H1 (cell line): ENCODE measurements at regions not wholly inside any gene's neighbourhood (a gene's known extent, or its start where the extent isn't known, plus 50 kb on each side); places are given as distances from the start of the nearest gene placed in this dataset.

Experiments used
- BCL11A ChIP-seq, 2 experiments: IDR thresholded peaks; one replicate each; pipeline ENCODE4 v1.6.1; 2011; ENCODE audit warnings: low read depth in 2 of 2, low read length in 2 of 2, mild to moderate bottlenecking in 2 of 2
- KDM4A ChIP-seq: IDR thresholded peaks from one replicate; pipeline ENCODE4 v1.7.1; 2012; ENCODE audit warnings: low read depth, mild to moderate bottlenecking, moderate library complexity, low read length, inconsistent platforms; ENCODE audit not compliant: severe bottlenecking
- RNF2 ChIP-seq: fragments of 200-900, 300-1000 bp; sonication (generic); IDR thresholded peaks from 2 replicates; pipeline ENCODE4 v1.7.1; 2016; ENCODE audit warnings: borderline replicate concordance, low read depth, mild to moderate bottlenecking, antibody characterized with exemption, low read length; ENCODE audit not compliant: poor library complexity, severe bottlenecking; ENCODE audit errors: missing control alignments
- TF ChIP-seq, protein P1 (sequence below): IDR thresholded peaks from 2 replicates; pipeline ENCODE4 v1.6.1; 2012; ENCODE audit warnings: inconsistent platforms

GRCh38 chr3:4062621-4063020 is 240.5 kb upstream of the SETMAR start (continued):
- TF ChIP-seq RNF2, result no peak
- no peak for TF ChIP-seq KDM4A
- no peak for TF ChIP-seq BCL11A (IDR thresholded peaks at IDR 0.05; ENCODE audit: low read depth in 2 of 2, low read length in 2 of 2)
- TF ChIP-seq, protein P1, sequence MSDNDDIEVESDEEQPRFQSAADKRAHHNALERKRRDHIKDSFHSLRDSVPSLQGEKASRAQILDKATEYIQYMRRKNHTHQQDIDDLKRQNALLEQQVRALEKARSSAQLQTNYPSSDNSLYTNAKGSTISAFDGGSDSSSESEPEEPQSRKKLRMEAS, result no peak
